NOMO-1 treated with DMSO at 0.1 percent for 48 hours (cell line): ENCODE measurements at regions not wholly inside any gene's neighbourhood (a gene's known extent, or its start where the extent isn't known, plus 50 kb on each side); places are given as distances from the start of the nearest gene placed in this dataset.

Experiments used
- DNase-seq: peaks from one replicate; lab custom pipeline; 2025; ENCODE audit not compliant: unreplicated experiment; lab: John Stamatoyannopoulos, UW

DNA sequence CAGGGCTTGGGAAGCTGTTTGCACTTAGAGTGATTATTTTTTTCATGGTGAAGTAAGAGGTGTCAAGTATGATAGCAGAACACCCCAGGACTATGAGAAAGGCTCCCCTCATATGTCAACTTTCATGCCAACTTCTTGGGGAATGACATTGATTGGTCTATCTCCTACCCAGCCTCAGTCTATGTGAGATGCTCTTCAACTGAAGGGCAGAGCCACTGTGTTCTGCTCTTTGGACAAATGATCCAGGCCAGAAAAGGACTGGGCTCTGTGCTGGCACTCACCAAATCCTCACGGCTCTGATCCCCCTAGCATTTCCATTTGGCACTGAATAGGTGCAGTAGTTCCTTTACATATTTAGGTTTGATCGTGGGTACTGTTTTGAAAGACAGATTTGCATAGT, 151.1 kb downstream of the DMRT2 start:
- no peak for DNase-seq

- DNase-seq, result no peak
These were observed 151.7 kb downstream of the DMRT2 start for GRCh38 chr9:1201901-1202300.

DNA sequence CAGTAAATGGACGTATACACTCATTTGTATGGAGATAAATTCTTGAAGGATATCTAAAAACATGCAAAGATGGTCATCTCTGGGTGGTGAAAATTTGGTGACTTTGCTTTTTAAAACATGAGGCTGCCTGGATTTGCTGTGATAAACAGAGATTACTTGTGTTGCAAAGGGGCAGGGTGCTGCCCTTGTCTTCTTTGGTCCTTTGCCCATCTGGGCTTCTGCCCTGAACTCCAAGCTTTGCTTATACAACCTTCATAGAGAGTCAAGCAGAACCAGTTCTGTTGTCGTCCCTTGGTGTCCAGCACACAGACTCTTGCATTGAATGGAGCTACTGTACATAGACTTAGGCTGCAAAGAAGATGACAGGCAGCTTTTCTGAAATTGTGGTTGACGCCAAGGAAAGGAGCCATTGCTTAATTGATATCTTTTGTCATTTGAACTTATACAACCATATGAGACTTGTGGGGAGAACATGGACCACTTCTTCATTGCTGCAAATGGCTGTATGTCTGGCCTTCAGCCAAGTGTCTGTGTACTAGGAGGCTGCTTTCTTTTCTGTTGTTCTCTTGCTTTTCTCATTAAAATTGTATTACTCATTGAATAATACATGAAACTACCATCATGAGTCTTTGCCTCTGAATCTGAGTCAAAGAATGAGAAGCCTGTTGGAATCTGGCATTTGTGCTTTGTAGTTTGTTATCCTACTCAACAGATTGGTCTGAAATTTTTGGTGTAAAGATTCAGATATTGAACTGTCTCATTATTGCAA, 152.5 kb downstream of the DMRT2 start:
- no peak for DNase-seq

DNA sequence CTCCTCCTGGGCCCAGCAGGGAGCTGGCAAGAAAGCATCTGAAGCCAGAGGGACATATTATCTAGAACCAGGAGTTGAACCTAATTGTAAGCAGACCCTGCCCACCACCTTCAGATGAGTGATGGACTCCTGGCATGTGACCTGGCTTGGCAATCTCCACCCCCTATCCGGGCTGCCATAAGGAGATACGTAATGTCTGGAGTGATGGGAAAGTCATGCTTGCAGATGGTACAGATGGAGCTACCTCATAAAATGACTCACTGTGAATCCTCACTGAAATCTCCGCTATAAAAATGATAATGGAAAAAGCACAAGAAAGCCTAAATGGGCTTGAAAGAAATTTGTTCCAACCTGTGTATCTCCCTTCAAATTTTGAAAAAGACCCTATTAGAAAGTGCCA, 157.5 kb downstream of the DMRT2 start:
- DNase-seq, result no peak

- DNase-seq, result no peak
These were observed 158.0 kb downstream of the DMRT2 start for GRCh38 chr9:1208157-1208556.

- DNase-seq, result no peak
These were observed 160.8 kb downstream of the DMRT2 start for GRCh38 chr9:1210954-1211353.

DNA sequence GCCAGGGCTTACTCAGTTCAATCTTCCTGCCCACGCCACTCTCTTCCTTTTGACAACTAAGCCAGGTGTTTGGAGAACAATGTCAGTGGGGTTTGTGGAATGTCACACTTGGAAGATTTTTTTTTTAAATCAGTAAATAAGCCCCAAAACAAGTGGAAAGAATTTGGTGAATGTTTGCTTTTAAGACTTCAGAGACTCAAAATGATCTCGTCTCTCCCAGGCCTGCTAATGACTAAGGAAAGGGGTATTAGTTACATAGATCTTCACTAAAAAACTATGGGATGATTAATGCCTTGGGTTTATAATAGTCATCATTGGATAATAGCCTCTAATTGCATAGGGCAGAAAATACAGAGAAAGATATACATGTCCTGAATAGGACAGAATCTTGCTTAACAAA, 166.4 kb downstream of the DMRT2 start:
- no peak for DNase-seq

DNA sequence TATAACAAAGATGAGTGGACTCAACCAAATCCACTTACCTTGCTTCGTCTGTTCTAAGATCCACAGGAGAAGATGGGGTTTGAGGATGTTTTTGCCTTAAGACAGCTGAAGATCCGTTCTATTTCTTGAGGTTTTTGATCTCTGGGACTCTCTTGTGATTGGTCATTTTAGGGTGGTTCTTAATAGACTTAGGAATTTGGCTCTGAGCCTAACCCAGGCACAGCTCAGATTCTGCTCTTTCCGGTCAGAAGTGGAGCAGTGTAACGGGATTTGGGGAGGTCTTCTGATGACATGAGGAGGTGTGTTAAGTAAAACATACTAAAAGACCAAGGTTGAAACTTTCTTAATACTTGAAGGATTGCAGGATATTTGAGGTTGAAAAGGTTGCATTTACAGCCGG, 166.9 kb downstream of the DMRT2 start:
- DNase-seq, result no peak

- no peak for DNase-seq
These were observed 169.1 kb downstream of the DMRT2 start for GRCh38 chr9:1219284-1219683.

DNA sequence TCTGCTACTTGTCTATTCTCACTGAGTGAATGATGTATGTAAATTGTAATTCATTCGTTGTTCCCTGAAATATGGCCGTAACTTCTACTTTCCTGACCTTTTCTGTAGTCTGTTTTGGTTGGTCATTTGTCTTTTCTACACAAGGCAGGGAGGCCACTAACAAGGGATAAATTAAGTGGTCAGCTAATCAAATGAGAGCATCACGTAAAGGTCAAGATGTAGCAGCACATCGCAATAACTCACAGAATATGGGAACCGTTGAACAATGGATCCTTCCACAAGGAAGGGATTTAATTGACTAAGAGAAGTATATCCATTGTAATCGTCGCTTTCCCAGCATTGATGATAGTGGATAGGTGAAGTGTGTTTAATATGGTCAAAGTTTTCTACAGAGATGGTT, 171.1 kb downstream of the DMRT2 start:
- DNase-seq, result no peak

- no peak for DNase-seq
These were observed 172.4 kb downstream of the DMRT2 start for GRCh38 chr9:1222511-1222910.

- no peak for DNase-seq
These were observed 182.1 kb downstream of the DMRT2 start for GRCh38 chr9:1231998-1232919.

GRCh38 chr9:1233568-1233967, 183.4 kb downstream of the DMRT2 start:
- no peak for DNase-seq

DNA sequence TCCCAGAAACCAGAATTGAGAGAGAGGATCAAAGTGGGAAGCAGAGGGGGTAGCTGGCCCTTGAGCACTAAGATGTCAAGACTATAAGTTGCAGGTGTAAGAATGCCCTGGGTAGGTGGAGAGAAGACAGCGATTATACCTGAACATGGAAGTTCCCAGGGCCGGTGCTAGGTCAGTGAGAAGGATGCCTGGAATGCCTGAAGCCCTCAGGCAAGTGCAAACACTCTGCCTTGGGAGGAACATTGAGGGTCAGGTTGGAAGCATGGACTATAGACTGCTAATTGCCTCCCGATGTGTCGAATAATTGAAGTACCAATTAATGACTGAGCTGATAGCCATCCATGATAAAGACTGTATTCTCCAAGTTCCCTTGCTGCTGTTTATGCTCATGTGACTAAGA, 185.5 kb downstream of the DMRT2 start:
- no peak for DNase-seq

- no peak for DNase-seq
These were observed 185.9 kb downstream of the DMRT2 start for GRCh38 chr9:1236061-1236460.

- DNase-seq, result no peak
These were observed 188.2 kb downstream of the DMRT2 start for GRCh38 chr9:1238407-1238806.

- no peak for DNase-seq
These were observed 198.6 kb downstream of the DMRT2 start for GRCh38 chr9:1248743-1249142.

DNA sequence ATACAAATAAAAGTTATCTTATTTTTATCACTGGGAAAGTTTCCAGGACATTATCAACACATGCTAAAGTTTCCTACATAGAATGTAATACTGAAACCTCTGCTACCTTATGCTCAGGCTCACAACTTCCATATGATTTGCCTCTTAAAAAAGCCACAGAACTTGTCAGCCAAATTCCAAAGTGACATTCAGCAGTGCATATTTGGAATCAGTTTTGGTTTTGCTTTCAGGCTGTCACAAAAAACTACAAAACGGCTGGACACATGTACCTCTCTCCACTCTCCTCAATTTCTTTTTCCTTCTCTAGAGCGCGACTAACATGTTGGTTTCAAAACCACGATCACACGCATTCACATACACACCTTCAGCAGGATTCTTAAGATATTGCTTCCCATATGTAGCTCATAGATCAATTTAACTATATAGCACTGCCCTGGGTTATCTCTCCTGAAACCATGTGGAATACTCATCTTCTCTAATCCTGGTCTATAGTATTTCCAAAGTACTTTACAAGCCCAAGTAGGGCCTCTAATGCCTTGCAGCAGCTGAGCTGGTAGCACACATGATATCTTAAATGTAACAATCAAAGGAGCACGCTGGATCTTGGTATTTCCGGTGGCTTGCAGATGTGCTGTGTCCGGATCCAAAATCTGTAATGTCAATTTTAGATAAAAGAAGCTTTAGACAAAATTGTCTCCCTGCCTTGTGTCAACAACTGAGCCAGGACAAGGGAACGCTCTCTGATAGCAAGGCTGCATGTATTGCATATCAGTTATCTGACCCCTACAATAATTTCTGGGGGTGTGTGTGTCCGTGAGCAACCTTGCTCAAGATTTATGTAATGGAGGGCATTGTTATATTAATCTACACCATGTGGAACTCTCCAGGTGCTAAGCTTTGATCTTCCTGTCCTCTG, 203.2 kb downstream of the DMRT2 start:
- DNase-seq, result no peak

DNA sequence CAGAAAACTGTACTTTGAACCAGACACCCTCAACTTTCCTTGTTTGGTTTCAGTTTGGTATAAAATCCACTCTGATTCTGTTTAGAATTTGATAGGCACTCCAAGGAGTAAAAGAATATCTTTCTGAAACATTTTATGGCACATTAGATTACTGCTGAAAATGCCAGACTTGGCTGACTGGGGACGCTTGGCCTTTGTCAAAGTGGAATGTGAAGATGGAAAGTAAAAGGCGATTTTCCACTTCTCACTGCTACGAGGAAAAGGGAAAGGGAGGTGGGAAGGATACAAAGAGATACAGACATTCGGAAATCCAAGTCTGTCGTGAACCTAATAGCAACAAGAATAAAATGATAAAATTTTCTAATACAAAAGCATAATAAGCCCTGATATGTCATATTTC, 203.9 kb downstream of the DMRT2 start:
- no peak for DNase-seq

DNA sequence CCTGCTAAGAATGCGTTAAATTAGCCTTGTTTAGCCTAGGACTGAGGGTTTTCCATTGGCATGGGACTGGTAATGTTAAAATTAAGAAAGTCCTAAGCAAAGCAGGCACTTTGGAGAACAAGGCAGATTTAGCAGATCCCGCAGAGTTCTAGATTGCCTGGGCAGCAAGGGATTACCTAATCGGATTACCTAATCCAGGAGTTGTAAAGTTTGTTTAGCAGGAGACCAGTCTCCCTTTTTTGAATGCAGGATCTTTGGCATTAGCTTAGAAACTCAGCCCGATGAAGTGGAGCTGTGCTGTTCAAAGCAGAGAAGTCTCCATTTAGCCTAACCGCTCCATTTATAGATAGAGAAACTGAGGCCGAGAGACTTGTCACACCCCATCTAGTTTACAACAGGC, 206.0 kb downstream of the DMRT2 start:
- DNase-seq, result no peak

DNA sequence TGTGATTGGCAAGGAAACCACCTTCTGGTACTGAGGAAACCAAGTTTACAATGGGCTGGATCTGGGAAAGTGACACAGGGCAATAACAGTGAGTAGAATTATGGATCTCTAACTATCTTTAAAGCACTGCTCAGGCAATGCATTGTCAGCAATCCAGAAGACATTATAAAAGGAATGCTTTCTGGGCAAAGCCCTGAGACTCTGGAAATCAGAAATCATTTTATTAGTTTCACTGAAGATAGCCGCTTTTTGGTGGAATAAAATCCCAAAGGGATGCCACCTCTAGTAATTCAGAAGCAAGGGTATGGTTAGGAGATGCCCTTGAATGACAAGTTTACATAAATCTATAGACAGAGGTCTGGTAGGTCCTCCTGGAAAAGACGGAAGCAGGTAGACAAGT, 211.1 kb downstream of the DMRT2 start:
- DNase-seq, result no peak
